Hepatocyte (in vitro differentiated cells): ENCODE measurements at regions not wholly inside any gene's neighbourhood (a gene's known extent, or its start where the extent isn't known, plus 50 kb on each side); places are given as distances from the start of the nearest gene placed in this dataset.

ENCODE experiments used
- DNase-seq: peaks from one replicate; pipeline ENCODE4 v3.0.0-alpha.2; 2016; ENCODE audit warnings: low spot score
- H2AFZ ChIP-seq: fragments of 200-600 bp; sonication (generic); 2 replicates; pipeline ENCODE4 v1.6.0; 2016; ENCODE audit warnings: antibody characterized with exemption, mild to moderate bottlenecking
- H3K27ac ChIP-seq: fragments of 200-600 bp; sonication (generic); 2 replicates; pipeline ENCODE4 v1.5.1; 2016; ENCODE audit warnings: mild to moderate bottlenecking
- H3K27me3 ChIP-seq: fragments of 200-600 bp; sonication (generic); 2 replicates; pipeline ENCODE4 v1.6.1; 2016
- H3K36me3 ChIP-seq: fragments of 200-600 bp; sonication (generic); replicated peaks from 2 replicates; pipeline ENCODE4 v1.5.1; 2016; ENCODE audit warnings: low read depth; ENCODE audit not compliant: insufficient read depth
- H3K4me1 ChIP-seq: fragments of 200-600 bp; sonication (generic); 2 replicates; pipeline ENCODE4 v1.5.1; 2016; ENCODE audit warnings: mild to moderate bottlenecking, moderate library complexity; ENCODE audit not compliant: insufficient read depth
- H3K4me2 ChIP-seq: fragments of 200-600 bp; sonication (generic); 2 replicates; pipeline ENCODE4 v1.6.0; 2016
- H3K4me3 ChIP-seq: fragments of 200-600 bp; sonication (generic); 2 replicates; pipeline ENCODE4 v1.5.1; 2016; ENCODE audit warnings: mild to moderate bottlenecking
- H3K79me2 ChIP-seq: fragments of 200-600 bp; sonication (generic); 2 replicates; pipeline ENCODE4 v1.6.0; 2017; ENCODE audit warnings: mild to moderate bottlenecking
- H3K9me2 ChIP-seq: fragments of 200-600 bp; sonication (generic); replicated peaks from 2 replicates; pipeline ENCODE4 v1.6.0; 2017; ENCODE audit warnings: mild to moderate bottlenecking; ENCODE audit not compliant: insufficient read depth
- H3K9me3 ChIP-seq: fragments of 200-600 bp; sonication (generic); 2 replicates; pipeline ENCODE4 v1.5.1; 2016; ENCODE audit warnings: low read depth, mild to moderate bottlenecking
- H4K20me1 ChIP-seq: fragments of 200-600 bp; sonication (generic); 2 replicates; pipeline ENCODE4 v1.6.0; 2016; ENCODE audit warnings: mild to moderate bottlenecking; ENCODE audit not compliant: insufficient read depth, poor library complexity, severe bottlenecking
- CTCF ChIP-seq: fragments of 200-600 bp; sonication (generic); IDR thresholded peaks from 2 replicates; pipeline ENCODE4 v1.5.1; 2016; ENCODE audit warnings: antibody characterized with exemption, mild to moderate bottlenecking; ENCODE audit not compliant: poor library complexity
- EZH2 ChIP-seq: fragments of 200-600 bp; sonication (generic); IDR thresholded peaks from 2 replicates; pipeline ENCODE4 v1.6.1; 2016; ENCODE audit warnings: antibody characterized with exemption, mild to moderate bottlenecking, borderline replicate concordance
- EZH2phosphoT487 ChIP-seq: fragments of 200-600 bp; sonication (generic); IDR thresholded peaks from one replicate; pipeline ENCODE4 v1.6.1; 2018; ENCODE audit warnings: antibody characterized with exemption, mild to moderate bottlenecking, low read depth, moderate library complexity; ENCODE audit not compliant: unreplicated experiment, severe bottlenecking
- WGBS: methylation state at CpG from one replicate; pipeline ENCODE4 v1.1.6; 2016; ENCODE audit warnings: low lambda C conversion rate; ENCODE audit errors: missing lambda C conversion rate; 5-methylcytosine and 5-hydroxymethylcytosine counted together

GRCh38 chr2:215685238-215685990, 249.5 kb upstream of the FN1 start:
- Histone ChIP-seq H3K9me2 (no peaks in the 10 kb centered on the region), H3K79me2 (no peaks in the 10 kb centered on the region), H3K4me2 (no peak overlapping the region), H3K27me3 (no peaks in the 10 kb centered on the region), H4K20me1 (no peaks in the 10 kb centered on the region), H3K36me3 (no peaks in the 10 kb centered on the region), H3K9me3 (no peaks in the 10 kb centered on the region), H3K27ac (peak overlapping the region; percentile 75), H2AFZ (no peak overlapping the region), H3K4me3 (no peak overlapping the region), H3K4me1 (peaks cover 26% of the 10 kb centered on the region)
- DNase-seq: no peak
- no peak for TF ChIP-seq CTCF
- no peak for TF ChIP-seq EZH2phosphoT487
- TF ChIP-seq EZH2: no peak
- WGBS: 87% methylated on average over 1 of the region's 1 CpG

GRCh38 chr2:215684448-215685237, 248.8 kb upstream of the FN1 start:
- Histone ChIP-seq H3K9me2 (no peaks in the 10 kb centered on the region), H3K27me3 (no peaks in the 10 kb centered on the region), H3K27ac (peak overlapping the region; percentile 75), H3K4me2 (peak overlapping the region; percentile 5), H4K20me1 (no peaks in the 10 kb centered on the region), H3K79me2 (no peaks in the 10 kb centered on the region), H3K36me3 (no peaks in the 10 kb centered on the region), H3K4me1 (peaks cover 26% of the 10 kb centered on the region), H2AFZ (no peak overlapping the region), H3K4me3 (no peak overlapping the region), H3K9me3 (no peaks in the 10 kb centered on the region)
- whole genome bisulfite sequencing: 40% methylated on average over 4 of the region's 4 CpGs
- TF ChIP-seq CTCF (no peak), EZH2phosphoT487 (no peak), EZH2 (no peak)
- DNase-seq: peak; percentile 37

- 83% methylated on average over 4 of the region's 4 CpGs for WGBS
- no peaks in the 10 kb centered on the region for H3K79me2 ChIP-seq
- no peaks in the 10 kb centered on the region for H3K36me3 ChIP-seq
- TF ChIP-seq EZH2phosphoT487: no peak
- no peak for TF ChIP-seq CTCF
- TF ChIP-seq EZH2: no peak
- H3K4me1 ChIP-seq: peaks cover 26% of the 10 kb centered on the region
- DNase-seq: no peak
- no peak overlapping the region for H3K4me3 ChIP-seq
- no peak overlapping the region for H2AFZ ChIP-seq
- H3K9me2 ChIP-seq: no peaks in the 10 kb centered on the region
- no peaks in the 10 kb centered on the region for H4K20me1 ChIP-seq
- no peak overlapping the region for H3K4me2 ChIP-seq
- H3K27ac ChIP-seq: peak overlapping the region; percentile 75
- no peaks in the 10 kb centered on the region for H3K27me3 ChIP-seq
- H3K9me3 ChIP-seq: no peaks in the 10 kb centered on the region
Observed at GRCh38 chr2:215683295-215683694, 247.4 kb upstream of the FN1 start.
